A549 (cell line): ENCODE measurements at regions not wholly inside any gene's neighbourhood (a gene's known extent, or its start where the extent isn't known, plus 50 kb on each side); places are given as distances from the start of the nearest gene placed in this dataset.

Experiments
- ATAC-seq, 2 experiments: fragments of 200-7000 bp in 1 of 2; fragments of >200 bp in 1 of 2; cut with Nextera tagmentation in 1 of 2; cut with Tn5 transposase in 1 of 2; 3 replicates each; pipeline versions ENCODE4 v1.8.0 to v1.9.1; 2018 to 2020; ENCODE audit warnings: mild to moderate bottlenecking in 1 of 2, moderate library complexity in 1 of 2
- CTCF ChIA-PET: fragments of 300-600 bp; sonication (Branson Sonifier 250); formaldehyde crosslinking; extraction: SDS; loops from one replicate; lab custom pipeline; 2021; ENCODE audit warnings: antibody characterized with exemption, inconsistent platforms; lab: Yijun Ruan, JAX
- POLR2A ChIA-PET: fragments of 350-600 bp; formaldehyde crosslinking; extraction: SDS; loops from one replicate; lab custom pipeline; 2021; ENCODE audit warnings: antibody characterized with exemption, inconsistent platforms; lab: Yijun Ruan, JAX
- DNase-seq, 2 experiments: peaks; one replicate each; pipeline versions ENCODE4 v3.0.0 to v3.0.0-alpha.2; 2011 to 2016; ENCODE audit warnings: low read depth in 1 of 2, low spot score in 1 of 2
- FAIRE-seq: peaks from 2 replicates; lab custom pipeline; 2011; peaks lifted over from hg19 to GRCh38; lab: Jason Lieb, UNC
- H3K27ac ChIP-seq, 2 experiments: fragments of >200 bp; sonication (Bioruptor Twin); formaldehyde crosslinking; 3 replicates each; pipeline ENCODE4 v1.5.1; 2016 to 2017
- H3K4me1 ChIP-seq: fragments of >200 bp; sonication (Bioruptor Twin); formaldehyde crosslinking; 3 replicates; pipeline ENCODE4 v1.6.1; 2016
- H3K4me2 ChIP-seq: fragments of >200 bp; sonication (Bioruptor Twin); formaldehyde crosslinking; 3 replicates; pipeline ENCODE4 v1.6.1; 2016
- H3K4me3 ChIP-seq: fragments of >200 bp; sonication (Bioruptor Twin); formaldehyde crosslinking; 3 replicates; pipeline ENCODE4 v1.5.1; 2016
- H3K9me3 ChIP-seq: fragments of >200 bp; sonication (Bioruptor Twin); formaldehyde crosslinking; 3 replicates; pipeline ENCODE4 v1.6.1; 2016
- BCL3 ChIP-seq: fragments of >200 bp; sonication (Bioruptor Twin); formaldehyde crosslinking; IDR thresholded peaks from 3 replicates; pipeline ENCODE4 v1.6.1; 2016
- CHD4 ChIP-seq: fragments of 200-600 bp; sonication (generic); IDR thresholded peaks from 2 replicates; pipeline ENCODE4 v1.6.1; 2016; ENCODE audit warnings: antibody characterized with exemption, mild to moderate bottlenecking, borderline replicate concordance
- CTCF ChIP-seq: fragments of >200 bp; sonication (Bioruptor Twin); formaldehyde crosslinking; IDR thresholded peaks from 3 replicates; pipeline ENCODE4 v1.5.1; 2016
- EHMT2 ChIP-seq: fragments of 200-600 bp; sonication (generic); IDR thresholded peaks from 2 replicates; pipeline ENCODE4 v1.6.1; 2016; ENCODE audit warnings: antibody characterized with exemption, low read depth, mild to moderate bottlenecking, moderate library complexity
- EP300 ChIP-seq, 2 experiments: fragments of >200 bp; sonication (Bioruptor Twin); formaldehyde crosslinking; IDR thresholded peaks; 2 replicates in 1 of 2; 3 replicates in 1 of 2; pipeline ENCODE4 v1.6.1; 2016 to 2017
- HES2 ChIP-seq: fragments of >200 bp; sonication (Bioruptor Twin); formaldehyde crosslinking; IDR thresholded peaks from 2 replicates; pipeline ENCODE4 v1.6.1; 2016
- HOXB13 ChIP-seq: fragments of 250-450 bp; sonication (Bioruptor Pico); IDR thresholded peaks from 2 replicates; pipeline ENCODE4 v1.5.0; 2020; ENCODE audit warnings: low read depth, mild to moderate bottlenecking, moderate library complexity
- KDM1A ChIP-seq: fragments of 200-600 bp; sonication (generic); IDR thresholded peaks from 2 replicates; pipeline ENCODE4 v1.6.1; 2016; ENCODE audit warnings: low read depth, mild to moderate bottlenecking
- KDM5A ChIP-seq: fragments of 200-600 bp; sonication (generic); IDR thresholded peaks from 2 replicates; pipeline ENCODE4 v1.6.1; 2016; ENCODE audit warnings: antibody characterized with exemption, mild to moderate bottlenecking
- MAZ ChIP-seq: fragments of 150-350 bp; IDR thresholded peaks from 2 replicates; pipeline ENCODE4 v1.6.1; 2014; ENCODE audit warnings: antibody characterized with exemption, low read depth, low read length, borderline replicate concordance
- NFE2L2 ChIP-seq: fragments of 150-350 bp; conservative IDR thresholded peaks from 2 replicates; pipeline ENCODE4 v1.6.1; 2014; ENCODE audit warnings: low read length
- POLR2AphosphoS2 ChIP-seq: conservative IDR thresholded peaks from 2 replicates; pipeline ENCODE4 v1.6.1; 2012; ENCODE audit warnings: low read length, improper control_type of control experiment, inconsistent platforms
- RAD21 ChIP-seq, 2 experiments: fragments of >200 bp in 1 of 2; sonication (Bioruptor Twin) in 1 of 2; formaldehyde crosslinking in 1 of 2; IDR thresholded peaks in 1 of 2; conservative IDR thresholded peaks in 1 of 2; 2 replicates in 1 of 2; 3 replicates in 1 of 2; pipeline ENCODE4 v1.6.1; 2012 to 2018; ENCODE audit warnings: inconsistent platforms in 1 of 2
- RARB ChIP-seq: fragments of 250-450 bp; sonication (Bioruptor Pico); IDR thresholded peaks from 2 replicates; pipeline ENCODE4 v1.8.0; 2021; ENCODE audit warnings: mild to moderate bottlenecking, moderate library complexity
- RFX5 ChIP-seq: fragments of 450-650 bp; IDR thresholded peaks from 2 replicates; pipeline ENCODE4 v1.7.1; 2014; ENCODE audit warnings: antibody characterized with exemption, mild to moderate bottlenecking, moderate library complexity
- SMC3 ChIP-seq: fragments of >200 bp; sonication (Bioruptor Twin); formaldehyde crosslinking; IDR thresholded peaks from 3 replicates; pipeline ENCODE4 v1.6.1; 2018; ENCODE audit warnings: inconsistent platforms
- TP53 ChIP-seq: fragments of 250-450 bp; sonication (Bioruptor Pico); IDR thresholded peaks from 2 replicates; pipeline ENCODE4 v1.5.0; 2021; ENCODE audit warnings: mild to moderate bottlenecking, moderate library complexity
- ZFP36 ChIP-seq: fragments of 450-650 bp; IDR thresholded peaks from 2 replicates; pipeline ENCODE4 v1.6.1; 2014; ENCODE audit warnings: borderline replicate concordance; ENCODE audit not compliant: partially characterized antibody
- WGBS: methylation state at CpG from one replicate; pipeline ENCODE4 v1.1.6; 2017; ENCODE audit errors: missing lambda C conversion rate; 5-methylcytosine and 5-hydroxymethylcytosine counted together

GRCh38 chr10:81009296-81009695 is 471.6 kb downstream of the SH2D4B start:
- Histone ChIP-seq H3K9me3 (no peaks in the 10 kb centered on the region), H3K27ac (no peak overlapping the region), H3K4me1 (no peaks in the 10 kb centered on the region), H3K4me2 (no peak overlapping the region), H3K4me3 (no peak overlapping the region)
- no peak for DNase-seq
- POLR2A ChIA-PET, result no interaction called here
- WGBS, result 9% methylated on average over 5 of the region's 5 CpGs
- no peak for FAIRE-seq
- CTCF ChIA-PET, result interaction anchor here (0.6 to 4.7 kb wide), 3 partner anchors 10 to 626 kb away, joined by 4 to 25 read pairs (median 4); no protein-coding TSS in a partner anchor
- ATAC-seq, result no peak
- TF ChIP-seq HOXB13 (CRISPR knock-in tag) (no peak), KDM5A (no peak), POLR2AphosphoS2 (no peak)

GRCh38 chr10:81013771-81014170 is 476.1 kb downstream of the SH2D4B start:
- WGBS, result 6% methylated on average over 5 of the region's 5 CpGs
- ChIA-PET CTCF (interaction anchor here (1.0 kb wide), 1 partner anchor 315 kb away, joined by 3 read pairs; no protein-coding TSS in a partner anchor), POLR2A (no interaction called here)
- H3K4me2 ChIP-seq, result no peak overlapping the region
- no peaks in the 10 kb centered on the region for H3K4me1 ChIP-seq
- FAIRE-seq (no peak), DNase-seq (no peak), ATAC-seq (no peak)
- no peak overlapping the region for H3K27ac ChIP-seq
- H3K9me3 ChIP-seq, result no peaks in the 10 kb centered on the region
- no peak overlapping the region for H3K4me3 ChIP-seq
- TF ChIP-seq TP53 (CRISPR knock-in tag) (no peak), SMC3 (no peak), MAZ (no peak), KDM1A (no peak), BCL3 (no peak), EHMT2 (no peak), HES2 (no peak), CHD4 (no peak), RARB (CRISPR knock-in tag) (no peak), ZFP36 (no peak), RFX5 (no peak), NFE2L2 (no peak)

GRCh38 chr10:81019029-81019890 is 481.6 kb downstream of the SH2D4B start:
- no peaks in the 10 kb centered on the region for H3K4me1 ChIP-seq
- no peaks in the 10 kb centered on the region for H3K9me3 ChIP-seq
- ATAC-seq (peak; percentile 90 to 93), FAIRE-seq (no peak), DNase-seq (peak; percentile 20 to 70)
- TF ChIP-seq CTCF (peak; percentile 68), RAD21 (conservative IDR thresholded peaks at IDR 0.05 in 1 of 2, IDR thresholded peaks at IDR 0.05 in 1 of 2) (peak; percentile 51 to 58), SMC3 (peak; percentile 57), EP300 (IDR thresholded peaks at IDR 0.05) (no peak)
- ChIA-PET POLR2A (no interaction called here), CTCF (interaction anchor here (0.6 to 3.7 kb wide), 19 partner anchors 8 to 639 kb away, joined by 3 to 25 read pairs (median 4); no protein-coding TSS in a partner anchor)
- WGBS, result 20% methylated on average over 8 of the region's 8 CpGs
- H3K4me2 ChIP-seq, result peak overlapping the region; percentile 68
- no peak overlapping the region for H3K27ac ChIP-seq
- no peak overlapping the region for H3K4me3 ChIP-seq
